Thoracic aorta (tissue), 2 donors: ENCODE measurements at regions not wholly inside any gene's neighbourhood (a gene's known extent, or its start where the extent isn't known, plus 50 kb on each side); places are given as distances from the start of the nearest gene placed in this dataset.

Experiments
- ATAC-seq: fragments of 150-250 bp; one replicate; pipeline ENCODE4 v1.8.0; 2017; ENCODE audit warnings: low read depth; ENCODE audit not compliant: insufficient number of reproducible peaks, low FRiP score
- DNase-seq: peaks from one replicate; pipeline ENCODE4 v3.0.0-alpha.2; 2020; ENCODE audit warnings: low spot score
- H3K27ac ChIP-seq, 2 donors: fragments of 200-600 bp; sonication (generic); 1 replicate in 1 of 2; 2 replicates in 1 of 2; pipeline ENCODE4 v1.5.1; 2016; ENCODE audit warnings: mild to moderate bottlenecking in 2 of 2, moderate library complexity in 2 of 2
- H3K27me3 ChIP-seq: fragments of 200-600 bp; sonication (generic); replicated peaks from 2 replicates; pipeline ENCODE4 v1.6.0; 2016; ENCODE audit warnings: mild to moderate bottlenecking; ENCODE audit not compliant: insufficient read depth
- H3K36me3 ChIP-seq: fragments of 200-600 bp; sonication (generic); one replicate; pipeline ENCODE4 v1.5.1; 2016
- H3K4me1 ChIP-seq, 2 donors: fragments of 200-600 bp; sonication (generic); 1 replicate in 1 of 2; 2 replicates in 1 of 2; pipeline versions ENCODE4 v1.5.1 to v1.6.0; 2016; ENCODE audit warnings: low read depth in 2 of 2, mild to moderate bottlenecking in 1 of 2; ENCODE audit not compliant: control insufficient read depth in 1 of 2
- H3K4me3 ChIP-seq: fragments of 200-600 bp; sonication (generic); 2 replicates; pipeline ENCODE4 v1.5.1; 2016; ENCODE audit warnings: mild to moderate bottlenecking
- H3K9me3 ChIP-seq: fragments of 200-600 bp; sonication (generic); 2 replicates; pipeline ENCODE4 v1.5.1; 2016
- CTCF ChIP-seq: fragments of 200-600 bp; sonication (generic); IDR thresholded peaks from one replicate; pipeline ENCODE4 v1.5.1; 2019; ENCODE audit warnings: antibody characterized with exemption

- H3K4me3 ChIP-seq = no peak overlapping the region
- no peak for ATAC-seq
- H3K9me3 ChIP-seq = peaks cover 3% of the 10 kb centered on the region
- peak overlapping the region in 1 of 2 donors; percentile 3 for H3K27ac ChIP-seq
- DNase-seq = no peak
- H3K4me1 ChIP-seq = peaks cover 23 to 40% of the 10 kb centered on the region in 2 donors
- TF ChIP-seq CTCF = no peak
- no peaks in the 10 kb centered on the region for H3K27me3 ChIP-seq
- no peaks in the 10 kb centered on the region for H3K36me3 ChIP-seq
These were observed 424.3 kb downstream of the KIF20B start for GRCh38 chr10:90125456-90126255.

- H3K36me3 ChIP-seq = no peaks in the 10 kb centered on the region
- peaks cover 3% of the 10 kb centered on the region for H3K9me3 ChIP-seq
- H3K27me3 ChIP-seq = no peaks in the 10 kb centered on the region
- no peak for TF ChIP-seq CTCF
- no peak overlapping the region for H3K4me3 ChIP-seq
- H3K27ac ChIP-seq = no peak overlapping the region
- DNase-seq (no peak), ATAC-seq (no peak)
- peaks cover 23 to 40% of the 10 kb centered on the region in 2 donors for H3K4me1 ChIP-seq
These were observed 424.8 kb downstream of the KIF20B start for GRCh38 chr10:90126256-90126595.

GRCh38 chr10:90130321-90131086, 429.1 kb downstream of the KIF20B start:
- TF ChIP-seq CTCF = no peak
- Histone ChIP-seq H3K4me3 (no peak overlapping the region), H3K36me3 (no peaks in the 10 kb centered on the region), H3K9me3 (peaks cover 8% of the 10 kb centered on the region), H3K27me3 (no peaks in the 10 kb centered on the region), H3K27ac (no peak overlapping the region), H3K4me1 (peaks cover 4 to 12% of the 10 kb centered on the region in 2 donors)
- no peak for DNase-seq
- no peak for ATAC-seq

- Histone ChIP-seq H3K4me3 (no peak overlapping the region), H3K36me3 (no peaks in the 10 kb centered on the region), H3K27ac (no peak overlapping the region), H3K9me3 (peaks cover 35% of the 10 kb centered on the region), H3K27me3 (no peaks in the 10 kb centered on the region), H3K4me1 (no peaks in the 10 kb centered on the region)
- no peak for TF ChIP-seq CTCF
- no peak for ATAC-seq
- DNase-seq = no peak
These were observed 432.2 kb downstream of the KIF20B start for GRCh38 chr10:90133606-90134005.

GRCh38 chr10:90136731-90137316, 435.4 kb downstream of the KIF20B start:
- no peak for DNase-seq

More at GRCh38 chr10:90136731-90137316, 435.4 kb downstream of the KIF20B start:
- no peak overlapping the region for H3K4me3 ChIP-seq
- no peaks in the 10 kb centered on the region for H3K36me3 ChIP-seq
- no peak for ATAC-seq
- no peak for TF ChIP-seq CTCF
- H3K4me1 ChIP-seq = no peaks in the 10 kb centered on the region
- H3K9me3 ChIP-seq = peaks cover 40% of the 10 kb centered on the region
- no peaks in the 10 kb centered on the region for H3K27me3 ChIP-seq
- no peak overlapping the region for H3K27ac ChIP-seq
